ENCODE measurements at regions not wholly inside any gene's neighbourhood (a gene's known extent, or its start where the extent isn't known, plus 50 kb on each side); places are given as distances from the start of the nearest gene placed in this dataset.

GRCh38 chr2:15115776-15116175 lies 445.4 kb downstream of the NBAS start:
- Histone ChIP-seq H3K36me3 (ENCODE audit: control insufficient read depth, insufficient read depth, low read length) (no peaks in the 10 kb centered on the region), H3K4me1 (ENCODE audit: control insufficient read depth, insufficient read depth, low read length) (no peaks in the 10 kb centered on the region), H3K27me3 (ENCODE audit: control insufficient read depth, insufficient read depth, low read length) (no peaks in the 10 kb centered on the region), H3K4me3 (ENCODE audit: low read depth in 2 of 2, low read length in 2 of 2) (no peak overlapping the region), H3K9me3 (ENCODE audit: control insufficient read depth, insufficient read depth, low read depth, low read length) (peaks cover 12% of the 10 kb centered on the region; the same call in 1 of the 2 replicates), H3K27ac (ENCODE audit: low read length) (no peak overlapping the region)
- DNase-seq (ENCODE audit: low read depth, low spot score): no peak
- BruUV-seq (replicated peaks): no TSS peak
- POLR2A ChIA-PET: no interaction called here
- ATAC-seq: no peak
- CTCF ChIA-PET: no interaction called here
- in situ Hi-C loops (cut with HindIII; ENCODE audit: low pct_unique_long_range_greater_than_20kb, low sequenced_read_pairs) (no loop called here), intact Hi-C loops (cut with micrococcal nuclease; ENCODE audit: unreplicated experiment) (no loop called here)
- TF ChIP-seq TCF7L2 (IDR thresholded peaks at IDR 0.05; ENCODE audit: low read depth, low read length): no peak
- TF ChIP-seq SIN3A (IDR thresholded peaks at IDR 0.05; ENCODE audit: borderline replicate concordance, insufficient read depth, low read depth, low read length): no peak
- no peak for TF ChIP-seq POLR2AphosphoS5 (IDR thresholded peaks at IDR 0.05; ENCODE audit: low read depth, low read length)
- TF ChIP-seq, protein P1, sequence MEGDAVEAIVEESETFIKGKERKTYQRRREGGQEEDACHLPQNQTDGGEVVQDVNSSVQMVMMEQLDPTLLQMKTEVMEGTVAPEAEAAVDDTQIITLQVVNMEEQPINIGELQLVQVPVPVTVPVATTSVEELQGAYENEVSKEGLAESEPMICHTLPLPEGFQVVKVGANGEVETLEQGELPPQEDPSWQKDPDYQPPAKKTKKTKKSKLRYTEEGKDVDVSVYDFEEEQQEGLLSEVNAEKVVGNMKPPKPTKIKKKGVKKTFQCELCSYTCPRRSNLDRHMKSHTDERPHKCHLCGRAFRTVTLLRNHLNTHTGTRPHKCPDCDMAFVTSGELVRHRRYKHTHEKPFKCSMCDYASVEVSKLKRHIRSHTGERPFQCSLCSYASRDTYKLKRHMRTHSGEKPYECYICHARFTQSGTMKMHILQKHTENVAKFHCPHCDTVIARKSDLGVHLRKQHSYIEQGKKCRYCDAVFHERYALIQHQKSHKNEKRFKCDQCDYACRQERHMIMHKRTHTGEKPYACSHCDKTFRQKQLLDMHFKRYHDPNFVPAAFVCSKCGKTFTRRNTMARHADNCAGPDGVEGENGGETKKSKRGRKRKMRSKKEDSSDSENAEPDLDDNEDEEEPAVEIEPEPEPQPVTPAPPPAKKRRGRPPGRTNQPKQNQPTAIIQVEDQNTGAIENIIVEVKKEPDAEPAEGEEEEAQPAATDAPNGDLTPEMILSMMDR (IDR thresholded peaks at IDR 0.05): no peak
- TF ChIP-seq, protein P2, sequence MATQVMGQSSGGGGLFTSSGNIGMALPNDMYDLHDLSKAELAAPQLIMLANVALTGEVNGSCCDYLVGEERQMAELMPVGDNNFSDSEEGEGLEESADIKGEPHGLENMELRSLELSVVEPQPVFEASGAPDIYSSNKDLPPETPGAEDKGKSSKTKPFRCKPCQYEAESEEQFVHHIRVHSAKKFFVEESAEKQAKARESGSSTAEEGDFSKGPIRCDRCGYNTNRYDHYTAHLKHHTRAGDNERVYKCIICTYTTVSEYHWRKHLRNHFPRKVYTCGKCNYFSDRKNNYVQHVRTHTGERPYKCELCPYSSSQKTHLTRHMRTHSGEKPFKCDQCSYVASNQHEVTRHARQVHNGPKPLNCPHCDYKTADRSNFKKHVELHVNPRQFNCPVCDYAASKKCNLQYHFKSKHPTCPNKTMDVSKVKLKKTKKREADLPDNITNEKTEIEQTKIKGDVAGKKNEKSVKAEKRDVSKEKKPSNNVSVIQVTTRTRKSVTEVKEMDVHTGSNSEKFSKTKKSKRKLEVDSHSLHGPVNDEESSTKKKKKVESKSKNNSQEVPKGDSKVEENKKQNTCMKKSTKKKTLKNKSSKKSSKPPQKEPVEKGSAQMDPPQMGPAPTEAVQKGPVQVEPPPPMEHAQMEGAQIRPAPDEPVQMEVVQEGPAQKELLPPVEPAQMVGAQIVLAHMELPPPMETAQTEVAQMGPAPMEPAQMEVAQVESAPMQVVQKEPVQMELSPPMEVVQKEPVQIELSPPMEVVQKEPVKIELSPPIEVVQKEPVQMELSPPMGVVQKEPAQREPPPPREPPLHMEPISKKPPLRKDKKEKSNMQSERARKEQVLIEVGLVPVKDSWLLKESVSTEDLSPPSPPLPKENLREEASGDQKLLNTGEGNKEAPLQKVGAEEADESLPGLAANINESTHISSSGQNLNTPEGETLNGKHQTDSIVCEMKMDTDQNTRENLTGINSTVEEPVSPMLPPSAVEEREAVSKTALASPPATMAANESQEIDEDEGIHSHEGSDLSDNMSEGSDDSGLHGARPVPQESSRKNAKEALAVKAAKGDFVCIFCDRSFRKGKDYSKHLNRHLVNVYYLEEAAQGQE (IDR thresholded peaks at IDR 0.05; ENCODE audit: insufficient read depth in 1 of 2, low read depth in 2 of 2, low read length in 1 of 2): no peak

GRCh38 chr2:15116830-15117229 lies 444.3 kb downstream of the NBAS start:
- Histone ChIP-seq H3K9me3 (ENCODE audit: control insufficient read depth, insufficient read depth, low read depth, low read length) (peaks cover 7% of the 10 kb centered on the region; the same call in 1 of the 2 replicates), H3K27me3 (ENCODE audit: control insufficient read depth, insufficient read depth, low read length) (no peaks in the 10 kb centered on the region), H3K36me3 (ENCODE audit: control insufficient read depth, insufficient read depth, low read length) (no peaks in the 10 kb centered on the region), H3K4me3 (ENCODE audit: low read depth in 2 of 2, low read length in 2 of 2) (no peak overlapping the region), H3K4me1 (ENCODE audit: control insufficient read depth, insufficient read depth, low read length) (no peaks in the 10 kb centered on the region), H3K27ac (ENCODE audit: low read length) (no peak overlapping the region)
- BruUV-seq (replicated peaks): no TSS peak
- intact Hi-C loops (cut with micrococcal nuclease; ENCODE audit: unreplicated experiment) (no loop called here), in situ Hi-C loops (cut with HindIII; ENCODE audit: low pct_unique_long_range_greater_than_20kb, low sequenced_read_pairs) (no loop called here)
- TF ChIP-seq, protein P1 (IDR thresholded peaks at IDR 0.05): no peak
- TF ChIP-seq TCF7L2 (IDR thresholded peaks at IDR 0.05; ENCODE audit: low read depth, low read length) (no peak), SIN3A (IDR thresholded peaks at IDR 0.05; ENCODE audit: borderline replicate concordance, insufficient read depth, low read depth, low read length) (no peak), POLR2AphosphoS5 (IDR thresholded peaks at IDR 0.05; ENCODE audit: low read depth, low read length) (no peak)
- TF ChIP-seq, protein P2 (IDR thresholded peaks at IDR 0.05; ENCODE audit: insufficient read depth in 1 of 2, low read depth in 2 of 2, low read length in 1 of 2): no peak
- DNase-seq (ENCODE audit: low read depth, low spot score) (no peak), ATAC-seq (no peak)
- POLR2A ChIA-PET: no interaction called here
- CTCF ChIA-PET: no interaction called here

Data from Panc1 (cell line).